K562 (cell line): ENCODE measurements at regions not wholly inside any gene's neighbourhood (a gene's known extent, or its start where the extent isn't known, plus 50 kb on each side); places are given as distances from the start of the nearest gene placed in this dataset.
A peak's percentile ranks its signal among the peaks of the same experiment; 100 is the strongest.

Experiments
- ATAC-seq: fragments of 200-7000 bp; cut with Tn5 transposase; 3 replicates; pipeline ENCODE4 v1.9.1; 2020; ENCODE audit warnings: moderate library complexity
- BruUV-seq: library from RNA; stranded (reverse); fragments of 400-500 nt; replicated peaks from 2 replicates; lab custom pipeline; 2021; lab: Mats Ljungman, UMichigan
- CTCF ChIA-PET: fragments of 300-600 bp; formaldehyde crosslinking; extraction: SDS; loops from one replicate; lab custom pipeline; 2021; ENCODE audit warnings: low intra/inter-chr PET ratio; lab: Yijun Ruan, JAX
- POLR2A ChIA-PET: fragments of 300-600, 350-650 bp; sonication (Branson Sonifier 250); formaldehyde crosslinking; extraction: SDS; loops from one replicate; lab custom pipeline; 2021; ENCODE audit warnings: antibody characterized with exemption, inconsistent platforms; lab: Yijun Ruan, JAX
- DNase-seq, 4 experiments: peaks; one replicate each; pipeline versions ENCODE4 v3.0.0 to v3.0.0-alpha.2; 2011 to 2018; ENCODE audit warnings: low spot score in 3 of 4, mixed read lengths in 3 of 4; ENCODE audit errors: extremely low read depth in 1 of 4
- FAIRE-seq: peaks from 2 replicates; lab custom pipeline; 2011; peaks lifted over from hg19 to GRCh38; lab: Jason Lieb, UNC
- H2AFZ ChIP-seq: 2 replicates; pipeline ENCODE4 v1.6.0; 2011; ENCODE audit warnings: low read depth, low read length, control low read depth, inconsistent platforms
- H3K27ac ChIP-seq: fragments of 200-600 bp; 3 replicates; pipeline ENCODE4 v1.8.0; 2011; ENCODE audit warnings: low read depth, mild to moderate bottlenecking, control low read depth, inconsistent platforms, low read length, moderate library complexity, mixed read lengths; ENCODE audit errors: extremely low read depth
- H3K27me3 ChIP-seq, 2 experiments: fragments of 300-600 bp in 1 of 2; 2 replicates in 1 of 2; 3 replicates in 1 of 2; pipeline versions ENCODE4 v1.6.0 to v1.8.0; 2011; ENCODE audit warnings: inconsistent platforms in 2 of 2, low read length in 2 of 2, mild to moderate bottlenecking in 1 of 2, mixed read lengths in 1 of 2, moderate library complexity in 1 of 2; ENCODE audit not compliant: control insufficient read depth in 2 of 2, insufficient read depth in 2 of 2
- H3K36me3 ChIP-seq: fragments of 300-600 bp; 3 replicates; pipeline ENCODE4 v1.8.0; 2011; ENCODE audit warnings: mild to moderate bottlenecking, low read length, inconsistent platforms; ENCODE audit not compliant: control insufficient read depth, insufficient read depth
- H3K4me1 ChIP-seq, 2 experiments: fragments of 200-600 bp in 1 of 2; replicated peaks in 1 of 2; 2 replicates in 1 of 2; 3 replicates in 1 of 2; pipeline versions ENCODE4 v1.5.1 to v1.8.0; 2011; ENCODE audit warnings: inconsistent platforms in 2 of 2, low read length in 2 of 2, mild to moderate bottlenecking in 1 of 2, mixed read lengths in 1 of 2, moderate library complexity in 1 of 2; ENCODE audit not compliant: control insufficient read depth in 2 of 2, insufficient read depth in 2 of 2
- H3K4me2 ChIP-seq: 2 replicates; pipeline ENCODE4 v1.6.1; 2011; ENCODE audit warnings: low read length, control low read depth, inconsistent platforms, mixed read lengths; ENCODE audit not compliant: insufficient read depth
- H3K4me3 ChIP-seq: fragments of 200-600 bp; sonication (generic), shearing (Covaris generic); 2 replicates; pipeline ENCODE4 v1.5.1; 2016; ENCODE audit warnings: control low read depth, inconsistent platforms
- H3K79me2 ChIP-seq: fragments of 200-600 bp; 3 replicates; pipeline ENCODE4 v1.8.0; 2011; ENCODE audit warnings: low read length, inconsistent platforms; ENCODE audit not compliant: control insufficient read depth, insufficient read depth
- H3K9ac ChIP-seq, 2 experiments: 2 replicates each; pipeline versions ENCODE4 v1.6.0 to v1.6.1; 2011; ENCODE audit warnings: low read depth in 2 of 2, low read length in 2 of 2, control low read depth in 1 of 2, inconsistent platforms in 1 of 2, mild to moderate bottlenecking in 1 of 2, mixed read lengths in 1 of 2; ENCODE audit not compliant: insufficient read depth in 1 of 2
- H3K9me1 ChIP-seq: one replicate; pipeline ENCODE4 v1.6.0; 2011; ENCODE audit warnings: inconsistent platforms, mild to moderate bottlenecking, low read length, moderate library complexity; ENCODE audit not compliant: control insufficient read depth, insufficient read depth
- H3K9me3 ChIP-seq: replicated peaks from 2 replicates; pipeline ENCODE4 v1.5.1; 2011; ENCODE audit warnings: low read depth, low read length, inconsistent platforms; ENCODE audit not compliant: control insufficient read depth, insufficient read depth
- H4K20me1 ChIP-seq: replicated peaks from 2 replicates; pipeline ENCODE4 v1.6.1; 2011; ENCODE audit warnings: low read length, inconsistent platforms, mixed read lengths; ENCODE audit not compliant: control insufficient read depth, insufficient read depth
- WGBS: fragments of 100-300 bp; shearing (Covaris generic); methylation state at CpG from one replicate; pipeline ENCODE4 v1.1.6; 2016; ENCODE audit warnings: low coverage, mixed read lengths; ENCODE audit not compliant: insufficient coverage; ENCODE audit errors: missing lambda C conversion rate; 5-methylcytosine and 5-hydroxymethylcytosine counted together
- in situ Hi-C: fragments of 300-500 bp; cut with MboI; formaldehyde crosslinking; loops from 4 replicates; pipeline ENCODE4 v1.15.0; 2018; ENCODE audit warnings: inconsistent platforms, mixed read lengths
- intact Hi-C: fragments of 100-400 bp; cut with micrococcal nuclease; formaldehyde crosslinking; loops from 2 replicates; pipeline ENCODE4 v1.14.2; 2022
- TF ChIP-seq, protein P1 (sequence below), 3 experiments: fragments of 200-800 bp in 1 of 3; fragments of 250-450 bp in 1 of 3; fragments of 450-650 bp in 1 of 3; sonication (Bioruptor Pico) in 1 of 3; sonication (Bioruptor generic) in 1 of 3; formaldehyde crosslinking in 1 of 3; IDR thresholded peaks; 2 replicates each; pipeline versions ENCODE4 v1.6.1 to v1.8.0; 2016 to 2022; ENCODE audit warnings: mild to moderate bottlenecking in 2 of 3, missing genetic modification characterization in 2 of 3, missing compliant biosample characterization in 1 of 3, moderate library complexity in 1 of 3
- TF ChIP-seq, protein P2 (sequence below): sonication (generic); formaldehyde crosslinking; IDR thresholded peaks from 2 replicates; pipeline ENCODE4 v1.9.0; 2022; ENCODE audit warnings: mild to moderate bottlenecking, missing genetic modification reagents

DNA sequence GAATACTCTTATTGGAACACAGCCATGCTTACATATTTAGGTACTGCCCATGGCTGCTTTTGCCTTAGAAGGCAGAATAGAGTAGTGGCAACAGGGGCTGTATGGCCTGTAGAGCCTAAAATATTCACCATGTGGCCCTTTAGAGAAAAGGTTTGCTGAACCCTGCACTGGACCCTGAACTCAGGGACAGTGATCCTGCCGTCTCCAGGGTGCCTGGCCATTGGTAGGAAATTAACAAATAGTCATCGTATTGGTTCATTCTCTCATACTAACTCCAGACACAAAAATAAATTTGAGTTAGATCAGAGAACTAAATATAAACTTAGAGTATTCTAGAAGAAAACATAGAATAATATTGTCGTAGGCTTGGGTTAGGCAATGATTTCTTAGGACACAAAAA is 181.4 kb downstream of the BCAS1 start:
- ChIA-PET CTCF (no interaction called here), POLR2A (no interaction called here)
- H3K4me1 ChIP-seq: peaks cover 0 to 8% of the 10 kb centered on the region in 2 experiments; a peak in 1 of 5 replicates
- no peak overlapping the region for H3K4me2 ChIP-seq
- no peaks in the 10 kb centered on the region for H3K79me2 ChIP-seq
- no peak for DNase-seq
- H2AFZ ChIP-seq: no peak overlapping the region
- H3K4me3 ChIP-seq: no peak overlapping the region
- H3K9ac ChIP-seq: no peak overlapping the region
- in situ Hi-C loops (no loop called here), intact Hi-C loops (no loop called here)
- H3K27ac ChIP-seq: no peak overlapping the region
- H3K36me3 ChIP-seq: no peaks in the 10 kb centered on the region
- TF ChIP-seq, protein P1, sequence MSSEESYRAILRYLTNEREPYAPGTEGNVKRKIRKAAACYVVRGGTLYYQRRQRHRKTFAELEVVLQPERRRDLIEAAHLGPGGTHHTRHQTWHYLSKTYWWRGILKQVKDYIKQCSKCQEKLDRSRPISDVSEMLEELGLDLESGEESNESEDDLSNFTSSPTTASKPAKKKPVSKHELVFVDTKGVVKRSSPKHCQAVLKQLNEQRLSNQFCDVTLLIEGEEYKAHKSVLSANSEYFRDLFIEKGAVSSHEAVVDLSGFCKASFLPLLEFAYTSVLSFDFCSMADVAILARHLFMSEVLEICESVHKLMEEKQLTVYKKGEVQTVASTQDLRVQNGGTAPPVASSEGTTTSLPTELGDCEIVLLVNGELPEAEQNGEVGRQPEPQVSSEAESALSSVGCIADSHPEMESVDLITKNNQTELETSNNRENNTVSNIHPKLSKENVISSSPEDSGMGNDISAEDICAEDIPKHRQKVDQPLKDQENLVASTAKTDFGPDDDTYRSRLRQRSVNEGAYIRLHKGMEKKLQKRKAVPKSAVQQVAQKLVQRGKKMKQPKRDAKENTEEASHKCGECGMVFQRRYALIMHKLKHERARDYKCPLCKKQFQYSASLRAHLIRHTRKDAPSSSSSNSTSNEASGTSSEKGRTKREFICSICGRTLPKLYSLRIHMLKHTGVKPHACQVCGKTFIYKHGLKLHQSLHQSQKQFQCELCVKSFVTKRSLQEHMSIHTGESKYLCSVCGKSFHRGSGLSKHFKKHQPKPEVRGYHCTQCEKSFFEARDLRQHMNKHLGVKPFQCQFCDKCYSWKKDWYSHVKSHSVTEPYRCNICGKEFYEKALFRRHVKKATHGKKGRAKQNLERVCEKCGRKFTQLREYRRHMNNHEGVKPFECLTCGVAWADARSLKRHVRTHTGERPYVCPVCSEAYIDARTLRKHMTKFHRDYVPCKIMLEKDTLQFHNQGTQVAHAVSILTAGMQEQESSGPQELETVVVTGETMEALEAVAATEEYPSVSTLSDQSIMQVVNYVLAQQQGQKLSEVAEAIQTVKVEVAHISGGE (CRISPR knock-in tag; IDR thresholded peaks at IDR 0.05): peak in 1 of 3 experiments; percentile 58; a peak in 1 of 6 replicates
- TF ChIP-seq, protein P2, sequence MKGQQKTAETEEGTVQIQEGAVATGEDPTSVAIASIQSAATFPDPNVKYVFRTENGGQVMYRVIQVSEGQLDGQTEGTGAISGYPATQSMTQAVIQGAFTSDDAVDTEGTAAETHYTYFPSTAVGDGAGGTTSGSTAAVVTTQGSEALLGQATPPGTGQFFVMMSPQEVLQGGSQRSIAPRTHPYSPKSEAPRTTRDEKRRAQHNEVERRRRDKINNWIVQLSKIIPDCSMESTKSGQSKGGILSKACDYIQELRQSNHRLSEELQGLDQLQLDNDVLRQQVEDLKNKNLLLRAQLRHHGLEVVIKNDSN (CRISPR knock-in tag): no peak
- TF ChIP-seq, all 486 proteins: peak for 1
- no peak for ATAC-seq
- no TSS peak for BruUV-seq
- H4K20me1 ChIP-seq: no peaks in the 10 kb centered on the region
- H3K9me3 ChIP-seq: no peaks in the 10 kb centered on the region
- H3K9me1 ChIP-seq: no peaks in the 10 kb centered on the region
- 71% methylated on average over 3 of the region's 3 CpGs for WGBS
- H3K27me3 ChIP-seq: no peaks in the 10 kb centered on the region
- FAIRE-seq: no peak
